ENCODE measurements at regions not wholly inside any gene's neighbourhood (a gene's known extent, or its start where the extent isn't known, plus 50 kb on each side); places are given as distances from the start of the nearest gene placed in this dataset.
A peak's percentile ranks its signal among the peaks of the same experiment; 100 is the strongest.

- no peak for TF ChIP-seq L3MBTL2 (conservative IDR thresholded peaks at IDR 0.05)
- no peak for TF ChIP-seq NFRKB (IDR thresholded peaks at IDR 0.05)
- TF ChIP-seq FOXK2 (IDR thresholded peaks at IDR 0.05): no peak
- TF ChIP-seq CTBP1 (IDR thresholded peaks at IDR 0.05; ENCODE audit: borderline replicate concordance): no peak
- no peak for TF ChIP-seq FOXM1 (IDR thresholded peaks at IDR 0.05; ENCODE audit: borderline replicate concordance)
- no peak for TF ChIP-seq SP1 (IDR thresholded peaks at IDR 0.05)
- TF ChIP-seq, protein P1, sequence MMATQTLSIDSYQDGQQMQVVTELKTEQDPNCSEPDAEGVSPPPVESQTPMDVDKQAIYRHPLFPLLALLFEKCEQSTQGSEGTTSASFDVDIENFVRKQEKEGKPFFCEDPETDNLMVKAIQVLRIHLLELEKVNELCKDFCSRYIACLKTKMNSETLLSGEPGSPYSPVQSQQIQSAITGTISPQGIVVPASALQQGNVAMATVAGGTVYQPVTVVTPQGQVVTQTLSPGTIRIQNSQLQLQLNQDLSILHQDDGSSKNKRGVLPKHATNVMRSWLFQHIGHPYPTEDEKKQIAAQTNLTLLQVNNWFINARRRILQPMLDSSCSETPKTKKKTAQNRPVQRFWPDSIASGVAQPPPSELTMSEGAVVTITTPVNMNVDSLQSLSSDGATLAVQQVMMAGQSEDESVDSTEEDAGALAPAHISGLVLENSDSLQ (IDR thresholded peaks at IDR 0.05): no peak
- TF ChIP-seq ELF4 (IDR thresholded peaks at IDR 0.05): no peak
- no peak for TF ChIP-seq ZNF384 (IDR thresholded peaks at IDR 0.05)
- TF ChIP-seq FOXA1 (IDR thresholded peaks at IDR 0.05): no peak
- no peak for TF ChIP-seq HDGF (IDR thresholded peaks at IDR 0.05; ENCODE audit: borderline replicate concordance)
- no peak for TF ChIP-seq TARDBP (IDR thresholded peaks at IDR 0.05)
- TF ChIP-seq SUZ12 (IDR thresholded peaks at IDR 0.05): no peak
- TF ChIP-seq LEF1 (IDR thresholded peaks at IDR 0.05; ENCODE audit: borderline replicate concordance): no peak
- no peak for TF ChIP-seq BHLHE40 (IDR thresholded peaks at IDR 0.05; ENCODE audit: borderline replicate concordance)
- TF ChIP-seq ARNT (IDR thresholded peaks at IDR 0.05): no peak
- ChIA-PET CTCF (interaction anchor here (1.4 kb wide), 1 partner anchor 189 kb away, joined by 4 read pairs; no protein-coding TSS in a partner anchor), POLR2A (no interaction called here)
- DNase-seq (ENCODE audit: extremely low spot score): no peak
Observed at GRCh38 chr4:157983300-157983699, 189.5 kb downstream of the GASK1B start.

DNA sequence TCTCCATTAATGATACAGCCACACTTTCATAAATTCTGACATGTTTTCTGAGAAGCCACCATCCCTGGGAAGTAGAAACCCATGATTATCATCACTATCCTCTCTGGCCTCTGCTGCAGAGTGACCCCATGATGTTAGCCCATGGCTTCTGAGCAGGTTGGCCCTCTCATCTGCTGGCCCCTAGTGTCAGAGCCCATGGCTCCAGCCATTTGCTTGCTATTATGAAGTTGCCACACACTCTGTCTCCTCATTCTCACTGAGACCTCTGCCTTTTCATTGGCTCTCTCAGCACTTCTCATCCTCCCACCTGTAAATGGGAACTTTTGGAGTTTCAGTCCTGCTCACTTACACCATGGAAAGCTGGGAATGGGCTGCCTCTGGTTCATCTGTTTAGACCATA lies 192.7 kb downstream of the GASK1B start:
- no peak for TF ChIP-seq FOXK2 (IDR thresholded peaks at IDR 0.05)
- no peak for TF ChIP-seq NFRKB (IDR thresholded peaks at IDR 0.05)
- no peak for TF ChIP-seq SP1 (IDR thresholded peaks at IDR 0.05)
- TF ChIP-seq ELF4 (IDR thresholded peaks at IDR 0.05): no peak
- TF ChIP-seq LEF1 (IDR thresholded peaks at IDR 0.05; ENCODE audit: borderline replicate concordance): no peak
- TF ChIP-seq FOXA1 (IDR thresholded peaks at IDR 0.05): no peak
- TF ChIP-seq TARDBP (IDR thresholded peaks at IDR 0.05): no peak
- TF ChIP-seq FOXM1 (IDR thresholded peaks at IDR 0.05; ENCODE audit: borderline replicate concordance): no peak
- TF ChIP-seq ZNF384 (IDR thresholded peaks at IDR 0.05): no peak
- TF ChIP-seq CTBP1 (IDR thresholded peaks at IDR 0.05; ENCODE audit: borderline replicate concordance): no peak
- TF ChIP-seq HDGF (IDR thresholded peaks at IDR 0.05; ENCODE audit: borderline replicate concordance): no peak
- no peak for TF ChIP-seq SUZ12 (IDR thresholded peaks at IDR 0.05)
- TF ChIP-seq L3MBTL2 (conservative IDR thresholded peaks at IDR 0.05): no peak
- TF ChIP-seq, protein P1 (IDR thresholded peaks at IDR 0.05): no peak
- TF ChIP-seq ARNT (IDR thresholded peaks at IDR 0.05): no peak
- TF ChIP-seq BHLHE40 (IDR thresholded peaks at IDR 0.05; ENCODE audit: borderline replicate concordance): no peak
- ChIA-PET CTCF (interaction anchor here (1.5 kb wide), 1 partner anchor 871 kb away, joined by 3 read pairs; no protein-coding TSS in a partner anchor), POLR2A (no interaction called here)
- DNase-seq (ENCODE audit: extremely low spot score): no peak

DNA sequence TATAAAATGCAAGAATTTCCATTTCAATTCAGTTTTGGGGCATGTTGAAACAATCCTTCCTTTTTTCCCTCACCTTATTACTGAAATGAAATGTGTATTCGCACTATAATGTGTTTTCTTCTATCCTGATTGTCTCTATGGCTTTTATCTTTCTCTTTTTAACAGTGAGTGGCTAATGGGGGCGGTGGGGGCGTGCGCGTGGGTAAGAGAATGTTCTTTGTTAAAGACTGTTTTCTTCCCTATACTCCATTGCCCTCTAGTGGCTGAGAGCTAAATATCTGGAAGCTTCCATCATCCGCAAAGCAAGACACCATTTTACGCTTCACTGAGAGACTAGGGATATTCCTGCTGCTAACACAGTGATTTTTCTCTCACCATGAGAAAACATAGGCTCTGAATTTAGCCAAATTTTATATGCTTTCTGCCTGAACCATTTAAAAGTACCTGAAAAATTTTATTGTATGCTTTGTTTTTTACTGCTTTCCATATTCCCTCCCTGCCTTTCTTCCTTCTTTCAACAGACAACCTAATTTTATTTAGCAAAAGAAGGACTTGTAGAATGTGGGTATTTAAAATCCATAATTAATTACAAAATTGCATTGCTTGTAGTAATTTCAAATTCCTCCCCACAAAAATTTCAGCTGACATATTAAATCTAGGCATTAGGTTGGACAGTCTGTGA lies 194.0 kb downstream of the GASK1B start:
- DNase-seq (ENCODE audit: extremely low spot score): peak; percentile 65
- TF ChIP-seq SUZ12 (IDR thresholded peaks at IDR 0.05): no peak
- CTCF ChIA-PET: interaction anchor here (0.7 to 1.5 kb wide), 3 partner anchors 386 to 869 kb away, joined by 3 read pairs; no protein-coding TSS in a partner anchor
- POLR2A ChIA-PET: no interaction called here

- no peak for TF ChIP-seq L3MBTL2 (conservative IDR thresholded peaks at IDR 0.05)
- no peak for TF ChIP-seq FOXK2 (IDR thresholded peaks at IDR 0.05)
- no peak for TF ChIP-seq NFRKB (IDR thresholded peaks at IDR 0.05)
- no peak for TF ChIP-seq LEF1 (IDR thresholded peaks at IDR 0.05; ENCODE audit: borderline replicate concordance)
- TF ChIP-seq FOXM1 (IDR thresholded peaks at IDR 0.05; ENCODE audit: borderline replicate concordance): no peak
- TF ChIP-seq ELF4 (IDR thresholded peaks at IDR 0.05): no peak
- TF ChIP-seq CTBP1 (IDR thresholded peaks at IDR 0.05; ENCODE audit: borderline replicate concordance): no peak
- no peak for TF ChIP-seq HDGF (IDR thresholded peaks at IDR 0.05; ENCODE audit: borderline replicate concordance)
- DNase-seq (ENCODE audit: extremely low spot score): no peak
- ChIA-PET CTCF (no interaction called here), POLR2A (no interaction called here)
Observed at GRCh38 chr4:157977086-157977485, 195.7 kb downstream of the GASK1B start.

- no peak for DNase-seq (ENCODE audit: extremely low spot score)
- CTCF ChIA-PET: no interaction called here
- TF ChIP-seq FOXA1 (IDR thresholded peaks at IDR 0.05): no peak
- TF ChIP-seq L3MBTL2 (conservative IDR thresholded peaks at IDR 0.05): no peak
- no peak for TF ChIP-seq TARDBP (IDR thresholded peaks at IDR 0.05)
- no peak for TF ChIP-seq HDGF (IDR thresholded peaks at IDR 0.05; ENCODE audit: borderline replicate concordance)
- no peak for TF ChIP-seq ELF4 (IDR thresholded peaks at IDR 0.05)
- TF ChIP-seq SUZ12 (IDR thresholded peaks at IDR 0.05): no peak
- no peak for TF ChIP-seq SP1 (IDR thresholded peaks at IDR 0.05)
- TF ChIP-seq BHLHE40 (IDR thresholded peaks at IDR 0.05; ENCODE audit: borderline replicate concordance): no peak
- no peak for TF ChIP-seq CTBP1 (IDR thresholded peaks at IDR 0.05; ENCODE audit: borderline replicate concordance)
- TF ChIP-seq ZNF384 (IDR thresholded peaks at IDR 0.05): no peak
- TF ChIP-seq FOXM1 (IDR thresholded peaks at IDR 0.05; ENCODE audit: borderline replicate concordance): no peak
- TF ChIP-seq ARNT (IDR thresholded peaks at IDR 0.05): no peak
- no peak for TF ChIP-seq NFRKB (IDR thresholded peaks at IDR 0.05)
- no peak for TF ChIP-seq LEF1 (IDR thresholded peaks at IDR 0.05; ENCODE audit: borderline replicate concordance)
- TF ChIP-seq FOXK2 (IDR thresholded peaks at IDR 0.05): no peak
- POLR2A ChIA-PET: no interaction called here
Observed at GRCh38 chr4:157973297-157973696, 199.5 kb downstream of the GASK1B start.

DNA sequence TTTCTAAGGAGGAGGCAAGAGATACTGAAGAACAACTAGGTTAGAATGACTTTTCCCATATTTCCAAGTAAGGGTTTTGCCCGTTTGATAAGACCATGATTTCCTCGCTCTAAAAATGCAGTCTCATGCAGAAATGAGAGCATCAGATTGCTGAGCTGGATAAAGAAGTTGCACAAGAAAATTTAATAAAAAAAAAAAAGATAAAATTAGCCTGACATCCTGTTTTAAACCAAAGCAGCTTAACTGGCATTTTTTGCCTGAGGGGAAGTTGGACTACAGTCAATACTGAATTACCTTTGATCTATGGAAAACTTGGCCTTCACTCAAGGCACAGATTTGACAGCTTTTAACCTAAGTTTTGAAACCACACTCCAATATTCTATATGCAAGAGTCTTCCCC lies 208.4 kb downstream of the GASK1B start:
- TF ChIP-seq HDGF (IDR thresholded peaks at IDR 0.05; ENCODE audit: borderline replicate concordance): no peak
- no peak for TF ChIP-seq BHLHE40 (IDR thresholded peaks at IDR 0.05; ENCODE audit: borderline replicate concordance)
- TF ChIP-seq SUZ12 (IDR thresholded peaks at IDR 0.05): no peak
- TF ChIP-seq LEF1 (IDR thresholded peaks at IDR 0.05; ENCODE audit: borderline replicate concordance): no peak
- no peak for TF ChIP-seq FOXK2 (IDR thresholded peaks at IDR 0.05)
- no peak for TF ChIP-seq ZNF384 (IDR thresholded peaks at IDR 0.05)
- no peak for TF ChIP-seq CTBP1 (IDR thresholded peaks at IDR 0.05; ENCODE audit: borderline replicate concordance)
- TF ChIP-seq NFRKB (IDR thresholded peaks at IDR 0.05): no peak
- TF ChIP-seq ARNT (IDR thresholded peaks at IDR 0.05): no peak
- TF ChIP-seq L3MBTL2 (conservative IDR thresholded peaks at IDR 0.05): no peak
- TF ChIP-seq ELF4 (IDR thresholded peaks at IDR 0.05): no peak
- POLR2A ChIA-PET: no interaction called here
- DNase-seq (ENCODE audit: extremely low spot score): no peak
- CTCF ChIA-PET: no interaction called here
